OCI-LY7 (cell line): ENCODE measurements at regions not wholly inside any gene's neighbourhood (a gene's known extent, or its start where the extent isn't known, plus 50 kb on each side); places are given as distances from the start of the nearest gene placed in this dataset.

Source experiments
- BruUV-seq: library from RNA; stranded (reverse); fragments of 400-500 nt; replicated peaks from 2 replicates; lab custom pipeline; 2021; lab: Mats Ljungman, UMichigan
- CTCF ChIA-PET: fragments of 300-600 bp; sonication (Branson Sonifier 250); formaldehyde crosslinking; loops from one replicate; lab custom pipeline; 2022; ENCODE audit warnings: antibody characterized with exemption; ENCODE audit not compliant: unreplicated experiment; lab: Charles Lee
- POLR2A ChIA-PET: fragments of 300-600 bp; sonication (Branson Sonifier 250); formaldehyde crosslinking; loops from one replicate; lab custom pipeline; 2022; ENCODE audit warnings: antibody characterized with exemption; lab: Charles Lee
- DNase-seq: peaks from one replicate; pipeline ENCODE4 v3.0.0-alpha.2; 2015; ENCODE audit warnings: low spot score
- H2AFZ ChIP-seq: fragments of 200-600 bp; sonication (generic), shearing (Covaris generic); 2 replicates; pipeline ENCODE4 v1.6.1; 2014; ENCODE audit warnings: mild to moderate bottlenecking, antibody characterized with exemption, low read length, moderate library complexity
- H3K27ac ChIP-seq: fragments of 200-600 bp; sonication (generic); 2 replicates; pipeline ENCODE4 v1.5.1; 2014; ENCODE audit warnings: mixed run types, low read depth, mild to moderate bottlenecking, moderate library complexity, low read length, inconsistent platforms; ENCODE audit not compliant: poor library complexity, severe bottlenecking
- H3K36me3 ChIP-seq: fragments of 200-600 bp; sonication (generic); 2 replicates; pipeline ENCODE4 v1.6.1; 2014; ENCODE audit warnings: mild to moderate bottlenecking, antibody characterized with exemption, low read length, moderate library complexity, mixed read lengths; ENCODE audit not compliant: insufficient read depth
- H3K4me1 ChIP-seq: fragments of 200-600 bp; sonication (generic); 2 replicates; pipeline ENCODE4 v1.5.1; 2014; ENCODE audit warnings: mild to moderate bottlenecking, low read length; ENCODE audit not compliant: insufficient read depth, poor library complexity, severe bottlenecking
- H3K4me2 ChIP-seq: fragments of 200-600 bp; sonication (generic); 2 replicates; pipeline ENCODE4 v1.6.1; 2014; ENCODE audit warnings: mild to moderate bottlenecking, low read length
- H3K4me3 ChIP-seq: fragments of 200-600 bp; sonication (generic); 2 replicates; pipeline ENCODE4 v1.5.1; 2014; ENCODE audit warnings: mild to moderate bottlenecking, low read depth, low read length; ENCODE audit not compliant: poor library complexity, severe bottlenecking
- H3K79me2 ChIP-seq: fragments of 200-600 bp; sonication (generic); 2 replicates; pipeline ENCODE4 v1.6.1; 2016; ENCODE audit warnings: low read depth, mild to moderate bottlenecking, low read length, moderate library complexity, mixed read lengths; ENCODE audit not compliant: insufficient read depth
- H3K9me2 ChIP-seq: fragments of 200-600 bp; sonication (generic); 2 replicates; pipeline ENCODE4 v1.6.1; 2016; ENCODE audit warnings: mild to moderate bottlenecking, low read length, mixed read lengths; ENCODE audit not compliant: insufficient read depth
- H3K9me3 ChIP-seq: fragments of 200-600 bp; sonication (generic); 2 replicates; pipeline ENCODE4 v1.6.1; 2014; ENCODE audit warnings: mild to moderate bottlenecking, mixed run types, low read length, mixed read lengths
- H4K20me1 ChIP-seq: fragments of 200-600 bp; sonication (generic); 2 replicates; pipeline ENCODE4 v1.6.1; 2014; ENCODE audit warnings: mild to moderate bottlenecking, antibody characterized with exemption, low read length, moderate library complexity, mixed read lengths; ENCODE audit not compliant: insufficient read depth
- CTCF ChIP-seq: fragments of 200-600 bp; sonication (generic); conservative IDR thresholded peaks from 2 replicates; pipeline ENCODE4 v1.5.1; 2014; ENCODE audit warnings: mild to moderate bottlenecking, antibody characterized with exemption, low read length, moderate library complexity, mixed read lengths
- EZH2phosphoT487 ChIP-seq: fragments of 200-600 bp; sonication (generic); IDR thresholded peaks from 2 replicates; pipeline ENCODE4 v1.6.1; 2018; ENCODE audit warnings: low read depth, borderline replicate concordance, mild to moderate bottlenecking, mixed run types, antibody characterized with exemption, low read length, moderate library complexity, mixed read lengths
- intact Hi-C: fragments of 100-400 bp; cut with micrococcal nuclease; formaldehyde crosslinking; loops from one replicate; pipeline ENCODE4 v1.10.0; 2022; ENCODE audit not compliant: unreplicated experiment

GRCh38 chr15:94847325-94847724 is 616.0 kb downstream of the MCTP2 start:
- H3K4me2 ChIP-seq = no peak overlapping the region
- H3K36me3 ChIP-seq = no peaks in the 10 kb centered on the region
- DNase-seq = no peak
- no peak overlapping the region for H3K4me3 ChIP-seq
- ChIA-PET POLR2A (no interaction called here), CTCF (no interaction called here)
- BruUV-seq = no TSS peak
- H3K9me3 ChIP-seq = no peaks in the 10 kb centered on the region
- no peaks in the 10 kb centered on the region for H4K20me1 ChIP-seq
- H2AFZ ChIP-seq = no peak overlapping the region
- H3K79me2 ChIP-seq = no peaks in the 10 kb centered on the region
- no peak overlapping the region for H3K27ac ChIP-seq
- no peaks in the 10 kb centered on the region for H3K9me2 ChIP-seq
- intact Hi-C loops = no loop called here
- TF ChIP-seq EZH2phosphoT487 (no peak), CTCF (no peak)
- H3K4me1 ChIP-seq = no peaks in the 10 kb centered on the region

- no peaks in the 10 kb centered on the region for H3K9me2 ChIP-seq
- no peak overlapping the region for H3K27ac ChIP-seq
- H3K4me3 ChIP-seq = no peak overlapping the region
- no peaks in the 10 kb centered on the region for H4K20me1 ChIP-seq
- H2AFZ ChIP-seq = no peak overlapping the region
- POLR2A ChIA-PET = interaction anchor here (0.6 kb wide), 1 partner anchor 1325 kb away, joined by 3 read pairs; no protein-coding TSS in a partner anchor
- CTCF ChIA-PET = no interaction called here
- TF ChIP-seq EZH2phosphoT487 (no peak), CTCF (no peak)
- intact Hi-C loops = no loop called here
- H3K4me2 ChIP-seq = no peak overlapping the region
- no peaks in the 10 kb centered on the region for H3K9me3 ChIP-seq
- no peaks in the 10 kb centered on the region for H3K36me3 ChIP-seq
- DNase-seq = no peak
- no peaks in the 10 kb centered on the region for H3K79me2 ChIP-seq
- BruUV-seq = no TSS peak
- no peaks in the 10 kb centered on the region for H3K4me1 ChIP-seq
These were observed 616.7 kb downstream of the MCTP2 start for GRCh38 chr15:94848054-94848453.

- no peak for TF ChIP-seq EZH2phosphoT487
- TF ChIP-seq CTCF = no peak
- Histone ChIP-seq H3K4me1 (no peaks in the 10 kb centered on the region), H3K36me3 (no peaks in the 10 kb centered on the region), H3K4me2 (no peak overlapping the region), H3K9me3 (no peaks in the 10 kb centered on the region), H3K79me2 (no peaks in the 10 kb centered on the region), H3K4me3 (no peak overlapping the region), H2AFZ (no peak overlapping the region), H3K27ac (no peak overlapping the region), H3K9me2 (no peaks in the 10 kb centered on the region), H4K20me1 (no peaks in the 10 kb centered on the region)
- ChIA-PET CTCF (no interaction called here), POLR2A (interaction anchor here (0.6 kb wide), 1 partner anchor 848 kb away, joined by 3 read pairs; no protein-coding TSS in a partner anchor)
- intact Hi-C loops = no loop called here
- no peak for DNase-seq
- BruUV-seq = no TSS peak
These were observed 623.7 kb downstream of the MCTP2 start for GRCh38 chr15:94855018-94855408.
